Large intestine (tissue), 3 donors: ENCODE measurements at regions not wholly inside any gene's neighbourhood (a gene's known extent, or its start where the extent isn't known, plus 50 kb on each side); places are given as distances from the start of the nearest gene placed in this dataset.
"Not testable (repeated sequence)": the region's sequence is repeated elsewhere in the genome, so short reads cannot be mapped to it uniquely, and the experiment has no call there.

Experiments used
- DNase-seq, 2 donors: peaks; one replicate each; pipeline versions ENCODE4 v3.0.0 to v3.0.0-alpha.2; 2013
- H3K27ac ChIP-seq: one replicate; pipeline ENCODE4 v1.5.1; 2013; ENCODE audit warnings: low read length
- H3K27me3 ChIP-seq: 2 replicates; pipeline ENCODE4 v1.6.1; 2013; ENCODE audit warnings: low read length; ENCODE audit not compliant: control insufficient read depth, insufficient read depth
- H3K36me3 ChIP-seq: 2 replicates; pipeline ENCODE4 v1.6.1; 2013; ENCODE audit warnings: low read length; ENCODE audit not compliant: control insufficient read depth, insufficient read depth
- H3K4me1 ChIP-seq: one replicate; pipeline ENCODE4 v1.6.1; 2013; ENCODE audit warnings: low read length; ENCODE audit not compliant: control insufficient read depth, insufficient read depth
- H3K4me3 ChIP-seq: one replicate; pipeline ENCODE4 v1.5.1; 2013; ENCODE audit warnings: low read length
- H3K9me3 ChIP-seq: one replicate; pipeline ENCODE4 v1.6.1; 2013; ENCODE audit warnings: mild to moderate bottlenecking, low read depth, low read length, moderate library complexity; ENCODE audit not compliant: control insufficient read depth
- WGBS: methylation state at CpG from one replicate; pipeline ENCODE4 v1.1.5; 2013; ENCODE audit warnings: low lambda C conversion rate; ENCODE audit not compliant: insufficient coverage; 5-methylcytosine and 5-hydroxymethylcytosine counted together

DNA sequence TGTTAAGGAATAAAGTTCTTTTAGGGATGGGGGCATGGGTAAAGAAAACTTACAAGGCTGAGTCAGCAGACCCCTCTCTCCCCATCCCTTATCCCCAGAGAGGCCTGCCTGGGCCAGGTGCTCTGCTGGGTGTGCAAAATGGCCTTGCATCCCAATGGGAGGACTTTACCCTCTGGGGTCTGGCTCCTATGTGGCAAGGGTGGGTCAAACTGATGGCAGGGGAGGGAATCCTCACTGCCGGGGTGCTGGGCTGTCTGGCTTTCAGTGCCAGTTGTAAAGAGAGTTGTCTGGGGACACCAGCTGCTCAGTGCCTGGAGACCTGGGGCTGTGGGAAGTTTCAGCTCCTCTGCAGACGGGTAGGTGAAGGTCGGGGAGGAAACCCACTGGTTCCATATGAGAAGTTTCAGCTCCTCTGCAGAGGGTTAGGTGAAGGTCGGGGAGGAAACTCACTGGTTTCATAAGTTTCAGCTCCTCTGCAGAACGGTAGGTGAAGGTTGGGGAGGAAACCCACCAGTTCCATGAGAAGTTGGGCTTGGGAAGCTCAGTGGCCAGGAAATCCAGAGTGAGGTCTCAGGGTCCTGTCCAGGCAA lies 127.2 kb upstream of the PODXL start:
- no peaks in the 10 kb centered on the region for H3K9me3 ChIP-seq
- no peaks in the 10 kb centered on the region for H3K4me1 ChIP-seq
- peaks cover 4% of the 10 kb centered on the region for H3K27me3 ChIP-seq
- no peaks in the 10 kb centered on the region for H3K36me3 ChIP-seq
- no peak for DNase-seq
- no peak overlapping the region for H3K4me3 ChIP-seq
- H3K27ac ChIP-seq = no peak overlapping the region
- no CpG with 5 or more reads among the region's 5 CpGs for WGBS

DNA sequence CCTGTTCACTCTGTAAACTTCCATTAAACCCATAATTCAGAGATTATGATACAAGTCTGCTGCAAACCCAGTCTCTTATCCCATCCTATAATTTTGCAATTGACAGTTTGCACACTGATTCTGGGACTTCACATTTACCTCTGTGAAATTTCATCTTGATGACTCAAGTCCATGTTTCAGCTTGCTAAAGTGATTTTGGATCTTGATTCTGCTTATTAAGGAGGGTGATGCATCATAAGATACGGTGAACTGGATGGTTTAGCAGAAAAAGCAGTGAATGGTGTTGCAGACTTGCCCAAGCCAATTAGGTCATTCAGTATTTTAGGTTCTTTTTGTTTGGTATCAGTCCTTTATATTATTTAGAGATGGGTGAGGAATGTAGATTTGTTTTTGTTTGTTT lies 125.5 kb upstream of the PODXL start:
- no peak for DNase-seq
- WGBS = no CpG with 5 or more reads among the region's 1 CpG
- no peak overlapping the region for H3K27ac ChIP-seq
- H3K4me1 ChIP-seq = no peaks in the 10 kb centered on the region
- no peak overlapping the region for H3K4me3 ChIP-seq
- no peaks in the 10 kb centered on the region for H3K9me3 ChIP-seq
- H3K36me3 ChIP-seq = no peaks in the 10 kb centered on the region
- H3K27me3 ChIP-seq = peaks cover 4% of the 10 kb centered on the region

DNA sequence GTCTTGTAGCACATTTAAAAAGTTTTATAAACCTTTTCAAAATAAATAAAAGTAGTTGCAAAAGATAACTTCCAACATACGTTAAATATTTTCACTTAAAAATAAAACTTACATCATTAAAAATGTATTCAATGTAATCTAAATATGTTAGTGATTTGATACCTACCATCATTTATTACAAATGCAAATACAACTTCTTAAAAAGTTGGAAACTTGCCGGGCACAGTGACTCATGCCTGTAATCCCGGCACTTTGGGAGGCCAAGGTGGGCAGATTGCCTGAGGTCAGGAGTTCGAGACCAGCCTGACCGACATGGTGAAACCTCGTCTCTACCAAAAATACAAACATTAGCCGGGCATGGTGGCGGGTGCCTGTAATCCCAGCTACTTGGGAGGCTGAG lies 122.6 kb upstream of the PODXL start:
- not testable (repeated sequence) for H3K4me3 ChIP-seq, H3K36me3 ChIP-seq, DNase-seq, H3K4me1 ChIP-seq, H3K27me3 ChIP-seq, H3K27ac ChIP-seq, H3K9me3 ChIP-seq
- 86% methylated on average over 1 of the region's 8 CpGs for WGBS

DNA sequence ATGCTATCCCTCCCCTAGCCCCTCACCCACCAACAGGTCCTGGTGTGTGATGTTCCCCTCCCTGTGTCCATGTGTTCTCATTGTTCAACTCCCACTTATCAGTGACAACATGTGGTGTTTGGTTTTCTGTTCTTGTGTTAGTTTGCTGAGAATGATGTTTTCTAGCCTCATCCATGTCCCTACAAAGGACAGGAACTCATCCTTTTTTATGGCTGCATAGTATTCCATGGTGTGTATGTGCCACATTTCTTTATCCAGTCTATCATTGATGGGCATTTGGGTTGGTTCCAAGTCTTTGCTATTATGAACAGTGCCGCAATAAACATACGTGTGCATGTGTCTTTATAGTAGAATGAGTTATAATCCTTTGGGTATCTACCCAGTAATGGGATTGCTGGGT lies 120.4 kb upstream of the PODXL start:
- not testable (repeated sequence) for H3K9me3 ChIP-seq, H3K36me3 ChIP-seq, H3K27ac ChIP-seq, H3K4me3 ChIP-seq, H3K4me1 ChIP-seq, DNase-seq
- no CpG with 5 or more reads among the region's 2 CpGs for WGBS
- peaks cover 19% of the 10 kb centered on the region for H3K27me3 ChIP-seq

DNA sequence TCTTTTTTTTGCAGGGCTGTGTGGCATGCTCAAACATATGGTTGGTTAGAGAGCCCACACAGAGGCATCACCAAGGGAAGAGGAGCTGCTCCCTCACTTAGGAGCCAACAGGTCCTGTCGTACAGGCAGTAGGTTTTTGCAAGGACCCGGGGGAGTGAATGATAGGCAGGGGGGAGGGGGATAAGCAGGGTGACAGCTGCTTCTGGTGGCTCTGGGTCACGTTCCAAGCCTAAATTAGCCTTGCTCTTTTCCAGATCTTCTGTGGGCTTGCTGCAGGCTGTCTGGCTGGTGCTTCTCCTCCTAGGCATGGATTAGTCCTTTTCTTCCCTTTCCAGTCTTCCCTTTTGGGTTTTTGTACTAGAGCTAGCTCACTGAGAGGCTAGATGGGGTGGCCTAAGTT lies 117.7 kb upstream of the PODXL start:
- no peak for DNase-seq
- no peaks in the 10 kb centered on the region for H3K9me3 ChIP-seq
- WGBS = no CpG with 5 or more reads among the region's 3 CpGs
- no peak overlapping the region for H3K27ac ChIP-seq
- peaks cover 19% of the 10 kb centered on the region for H3K27me3 ChIP-seq
- H3K4me1 ChIP-seq = no peaks in the 10 kb centered on the region
- no peaks in the 10 kb centered on the region for H3K36me3 ChIP-seq
- H3K4me3 ChIP-seq = no peak overlapping the region

DNA sequence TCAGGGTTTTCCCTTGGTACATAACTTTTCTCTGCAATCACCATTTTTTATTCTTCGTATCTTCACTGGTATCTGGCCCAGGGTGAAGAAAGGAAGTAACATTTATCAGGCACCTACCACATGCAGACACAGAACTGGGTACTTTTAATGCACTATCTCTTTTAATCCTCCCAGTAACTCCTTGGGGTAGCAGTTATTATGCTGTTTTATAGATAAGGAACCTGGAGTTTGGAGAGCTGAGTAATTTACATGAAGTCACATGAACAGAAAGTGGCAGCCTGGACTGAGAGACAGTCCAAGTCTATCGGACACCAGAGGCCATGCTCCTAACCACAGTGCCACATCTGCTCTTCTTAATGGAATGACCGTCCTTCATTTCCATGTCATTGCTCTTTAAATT lies 117.1 kb upstream of the PODXL start:
- Histone ChIP-seq H3K27me3 (peaks cover 19% of the 10 kb centered on the region), H3K27ac (no peak overlapping the region), H3K4me1 (no peaks in the 10 kb centered on the region), H3K9me3 (no peaks in the 10 kb centered on the region), H3K4me3 (no peak overlapping the region), H3K36me3 (no peaks in the 10 kb centered on the region)
- no peak for DNase-seq
- whole genome bisulfite sequencing = 20% methylated on average over 1 of the region's 3 CpGs

DNA sequence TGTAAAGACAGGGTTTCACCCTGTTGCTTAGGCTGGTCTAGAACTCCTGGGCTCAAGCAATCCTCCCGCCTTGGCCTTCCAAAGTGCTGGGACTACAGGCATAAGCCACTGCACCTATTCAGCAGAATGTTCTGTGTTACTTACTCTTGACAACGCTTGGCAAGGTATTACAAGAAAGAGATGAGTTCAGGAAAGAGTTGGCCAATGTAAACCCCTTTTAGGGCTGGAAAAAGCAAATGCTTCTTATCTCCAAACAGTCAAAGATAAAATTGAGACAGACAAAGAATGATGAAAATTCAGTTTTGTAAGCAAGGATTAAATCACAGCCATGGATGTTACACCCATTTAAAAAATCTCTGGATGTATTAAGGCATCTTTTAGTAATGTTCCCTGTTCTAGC lies 114.0 kb upstream of the PODXL start:
- H3K36me3 ChIP-seq = no peaks in the 10 kb centered on the region
- DNase-seq = no peak
- 83% methylated on average over 2 of the region's 2 CpGs for WGBS
- H3K27me3 ChIP-seq = peaks cover 19% of the 10 kb centered on the region
- H3K4me3 ChIP-seq = no peak overlapping the region
- no peak overlapping the region for H3K27ac ChIP-seq
- no peaks in the 10 kb centered on the region for H3K4me1 ChIP-seq
- H3K9me3 ChIP-seq = no peaks in the 10 kb centered on the region

DNA sequence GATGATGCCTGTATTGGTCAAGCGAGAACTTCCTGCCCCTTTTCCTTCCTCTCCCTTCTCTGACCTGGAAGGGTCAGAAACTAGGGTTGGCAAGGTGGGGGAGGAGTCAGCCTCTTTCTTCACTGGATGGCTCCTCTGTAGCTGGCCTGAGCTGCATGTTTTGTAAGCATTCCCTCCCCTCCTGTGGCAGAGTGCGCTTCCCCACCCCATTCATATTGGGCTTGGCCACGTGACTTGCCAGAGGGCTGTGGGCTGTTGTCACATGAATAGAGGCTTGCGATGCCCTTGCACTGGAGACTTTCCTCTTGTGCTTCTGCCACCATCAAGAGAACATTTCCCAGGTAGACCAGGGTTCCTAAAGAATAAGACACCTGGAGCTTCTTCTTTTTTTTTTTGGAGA lies 111.3 kb upstream of the PODXL start:
- Histone ChIP-seq H3K4me3 (no peak overlapping the region), H3K36me3 (no peaks in the 10 kb centered on the region), H3K9me3 (no peaks in the 10 kb centered on the region), H3K27me3 (peaks cover 5% of the 10 kb centered on the region), H3K27ac (no peak overlapping the region), H3K4me1 (no peaks in the 10 kb centered on the region)
- no peak for DNase-seq
- WGBS = no CpG with 5 or more reads among the region's 4 CpGs

DNA sequence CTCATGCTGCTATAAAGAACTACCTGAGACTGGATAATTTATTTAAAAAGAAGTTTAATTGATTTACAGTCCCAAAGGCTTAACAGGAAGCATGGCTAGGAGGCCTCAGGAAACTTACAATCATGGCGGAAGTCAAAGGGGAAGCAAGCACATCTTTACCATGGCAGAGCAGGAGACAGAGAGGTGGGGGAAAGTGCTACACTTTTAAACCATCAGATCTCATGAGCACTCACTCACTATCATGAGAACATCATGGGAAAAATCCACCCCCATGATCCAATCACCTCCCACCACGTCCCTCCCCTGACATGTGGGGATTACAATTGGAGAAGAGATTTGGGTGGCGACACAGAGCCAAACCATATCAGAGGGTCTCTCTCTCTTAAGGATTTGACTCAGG lies 108.6 kb upstream of the PODXL start:
- H3K4me1 ChIP-seq = no peaks in the 10 kb centered on the region
- H3K27me3 ChIP-seq = no peaks in the 10 kb centered on the region
- H3K9me3 ChIP-seq = no peaks in the 10 kb centered on the region
- no CpG with 5 or more reads among the region's 3 CpGs for WGBS
- no peaks in the 10 kb centered on the region for H3K36me3 ChIP-seq
- DNase-seq = no peak
- no peak overlapping the region for H3K4me3 ChIP-seq
- no peak overlapping the region for H3K27ac ChIP-seq

DNA sequence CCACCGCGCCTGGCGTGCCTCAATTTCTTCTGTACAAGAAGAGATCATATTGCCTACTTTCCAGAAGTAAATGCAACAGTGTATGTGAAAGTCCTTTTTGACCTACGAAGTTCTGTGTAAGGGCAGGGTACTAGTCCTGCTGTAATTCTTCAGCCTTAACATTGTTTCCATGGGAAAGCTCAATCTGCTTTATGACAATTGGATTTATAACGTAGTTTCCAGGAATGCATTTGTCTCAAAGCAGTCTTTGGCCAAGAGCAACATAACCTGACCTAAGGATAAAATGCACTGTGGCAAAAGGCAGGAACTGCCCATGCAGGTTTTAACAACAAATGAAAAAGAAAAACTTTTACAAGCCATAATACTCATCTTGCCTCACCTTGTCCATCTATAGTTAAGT lies 108.1 kb upstream of the PODXL start:
- no peaks in the 10 kb centered on the region for H3K9me3 ChIP-seq
- DNase-seq = no peak
- no peak overlapping the region for H3K27ac ChIP-seq
- H3K4me3 ChIP-seq = no peak overlapping the region
- H3K27me3 ChIP-seq = no peaks in the 10 kb centered on the region
- H3K4me1 ChIP-seq = no peaks in the 10 kb centered on the region
- no CpG with 5 or more reads among the region's 5 CpGs for WGBS
- no peaks in the 10 kb centered on the region for H3K36me3 ChIP-seq

DNA sequence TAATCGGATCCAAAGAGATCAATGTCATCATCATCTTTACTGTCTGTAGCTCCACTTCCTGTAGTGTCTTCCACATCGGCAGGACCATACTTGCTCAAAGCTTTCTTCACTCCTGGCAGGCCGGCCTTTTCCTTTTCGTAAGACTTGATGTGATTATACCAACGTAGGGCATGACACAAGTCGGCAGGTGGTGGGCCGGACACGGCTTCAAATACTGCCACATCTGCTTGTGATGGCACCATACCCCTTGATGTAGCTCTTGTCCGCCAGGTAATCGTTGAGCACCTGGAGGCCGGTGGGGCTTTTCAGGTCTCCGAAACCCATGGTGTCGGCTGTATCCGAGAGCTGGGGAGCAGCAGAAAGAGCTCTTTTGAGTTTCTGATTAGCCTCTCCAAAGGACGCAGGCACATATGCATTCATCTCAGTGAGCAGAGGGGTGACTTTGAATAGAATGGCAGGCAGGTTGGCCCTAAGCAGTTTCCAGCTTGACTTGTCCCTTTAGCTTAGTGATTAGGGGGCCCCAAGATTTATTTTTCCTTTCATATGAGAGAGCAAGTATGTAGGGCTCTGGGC lies 106.0 kb upstream of the PODXL start:
- WGBS = no CpG with 5 or more reads among the region's 15 CpGs
- not testable (repeated sequence) for H3K9me3 ChIP-seq, H3K4me3 ChIP-seq, DNase-seq, H3K4me1 ChIP-seq, H3K27me3 ChIP-seq, H3K27ac ChIP-seq, H3K36me3 ChIP-seq
